Psoas muscle (tissue), 7 donors: ENCODE measurements at regions not wholly inside any gene's neighbourhood (a gene's known extent, or its start where the extent isn't known, plus 50 kb on each side); places are given as distances from the start of the nearest gene placed in this dataset.
"Not testable (repeated sequence)": the region's sequence is repeated elsewhere in the genome, so short reads cannot be mapped to it uniquely, and the experiment has no call there.

Experiments used
- ATAC-seq, 4 donors: fragments of 200-7000 bp; cut with Tn5 transposase; one replicate each; pipeline ENCODE4 v1.9.1; 2020; ENCODE audit warnings: moderate library complexity in 3 of 4, mild to moderate bottlenecking in 2 of 4
- DNase-seq, 2 donors: peaks; one replicate each; pipeline ENCODE4 v3.0.0-alpha.2; 2020
- H3K27ac ChIP-seq: fragments of 200-600 bp; one replicate; pipeline ENCODE4 v1.8.0; 2022
- H3K27me3 ChIP-seq, 3 donors: fragments of 200-600 bp in 1 of 3; one replicate each; pipeline versions ENCODE4 v1.6.1 to v1.8.0; 2013 to 2022; ENCODE audit warnings: low read length in 2 of 3, mild to moderate bottlenecking in 2 of 3, moderate library complexity in 1 of 3; ENCODE audit not compliant: insufficient read depth in 3 of 3
- H3K36me3 ChIP-seq, 2 donors: fragments of 200-600 bp in 1 of 2; one replicate each; pipeline versions ENCODE4 v1.6.1 to v1.8.0; 2013 to 2022; ENCODE audit warnings: low read depth in 1 of 2, mild to moderate bottlenecking in 1 of 2, moderate library complexity in 1 of 2; ENCODE audit not compliant: insufficient read depth in 1 of 2
- H3K4me1 ChIP-seq: fragments of 200-600 bp; one replicate; pipeline ENCODE4 v1.8.0; 2022
- H3K4me3 ChIP-seq: fragments of 200-600 bp; one replicate; pipeline ENCODE4 v1.8.0; 2022; ENCODE audit warnings: mild to moderate bottlenecking
- H3K9me3 ChIP-seq: fragments of 200-600 bp; one replicate; pipeline ENCODE4 v1.8.0; 2022
- WGBS, 3 donors: extraction: QIAGEN DNeasy Blood & Tissue Kit; methylation state at CpG; one replicate each; pipeline versions ENCODE4 v1.1.6 to v1.1.7; 2013; 5-methylcytosine and 5-hydroxymethylcytosine counted together
- intact Hi-C, 2 donors: fragments of 100-400 bp; cut with DNase I; formaldehyde crosslinking; loops; one replicate each; pipeline versions ENCODE4 v1.11.0 to v1.14.2; 2022
- TF ChIP-seq, protein P1 (sequence below): fragments of 200-600 bp; IDR thresholded peaks from one replicate; pipeline ENCODE4 v1.8.0; 2022; ENCODE audit warnings: antibody characterized with exemption
- donor health status: healthy with polysubstance abuse.
- donor health status: DM: no; HTN: no; CAD: no; lungs with moderate emphysema.
- donor health status: Bipolar disorder and iron deficiency.
- donor health status: healthy.
- donor health status: DM: yes; HTN: yes; CAD: no.
- donor health status: DM: no; HTN: no; CAD: no.
- donor health status: DM: yes; HTN: yes; CAD: no.

GRCh38 chr18:22285361-22286140, 116.2 kb downstream of the GATA6 start:
- WGBS, 3 donors = 43 to 58% (median 52%) methylated on average over 3 of the region's 3 CpGs

GRCh38 chr18:22284581-22285360, 115.4 kb downstream of the GATA6 start:
- TF ChIP-seq, protein P1, sequence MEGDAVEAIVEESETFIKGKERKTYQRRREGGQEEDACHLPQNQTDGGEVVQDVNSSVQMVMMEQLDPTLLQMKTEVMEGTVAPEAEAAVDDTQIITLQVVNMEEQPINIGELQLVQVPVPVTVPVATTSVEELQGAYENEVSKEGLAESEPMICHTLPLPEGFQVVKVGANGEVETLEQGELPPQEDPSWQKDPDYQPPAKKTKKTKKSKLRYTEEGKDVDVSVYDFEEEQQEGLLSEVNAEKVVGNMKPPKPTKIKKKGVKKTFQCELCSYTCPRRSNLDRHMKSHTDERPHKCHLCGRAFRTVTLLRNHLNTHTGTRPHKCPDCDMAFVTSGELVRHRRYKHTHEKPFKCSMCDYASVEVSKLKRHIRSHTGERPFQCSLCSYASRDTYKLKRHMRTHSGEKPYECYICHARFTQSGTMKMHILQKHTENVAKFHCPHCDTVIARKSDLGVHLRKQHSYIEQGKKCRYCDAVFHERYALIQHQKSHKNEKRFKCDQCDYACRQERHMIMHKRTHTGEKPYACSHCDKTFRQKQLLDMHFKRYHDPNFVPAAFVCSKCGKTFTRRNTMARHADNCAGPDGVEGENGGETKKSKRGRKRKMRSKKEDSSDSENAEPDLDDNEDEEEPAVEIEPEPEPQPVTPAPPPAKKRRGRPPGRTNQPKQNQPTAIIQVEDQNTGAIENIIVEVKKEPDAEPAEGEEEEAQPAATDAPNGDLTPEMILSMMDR = no peak
- DNase-seq (no peak), ATAC-seq (no peak)
- intact Hi-C loops = loop anchor here in 1 of 2 donors (5.0 kb wide), 1 partner anchor 32 kb away; no protein-coding TSS in a partner anchor
- H3K4me3 ChIP-seq = no peak overlapping the region
- H3K4me1 ChIP-seq = no peaks in the 10 kb centered on the region
- no peak overlapping the region for H3K27ac ChIP-seq
- peaks cover 9% of the 10 kb centered on the region for H3K9me3 ChIP-seq
- no peaks in the 10 kb centered on the region for H3K27me3 ChIP-seq
- 52 to 57% (median 54%) methylated on average over 3 of the region's 3 CpGs for WGBS, 3 donors
- H3K36me3 ChIP-seq = no peaks in the 10 kb centered on the region

More at GRCh38 chr18:22285361-22286140, 116.2 kb downstream of the GATA6 start:
- no peak overlapping the region for H3K27ac ChIP-seq
- H3K27me3 ChIP-seq = no peaks in the 10 kb centered on the region
- H3K4me1 ChIP-seq = no peaks in the 10 kb centered on the region
- peaks cover 9% of the 10 kb centered on the region for H3K9me3 ChIP-seq
- intact Hi-C loops = loop anchor here in 1 of 2 donors (5.0 kb wide), 1 partner anchor 33 kb away; no protein-coding TSS in a partner anchor
- ATAC-seq = no peak
- H3K36me3 ChIP-seq = no peaks in the 10 kb centered on the region
- TF ChIP-seq, protein P1 = no peak
- no peak overlapping the region for H3K4me3 ChIP-seq
- no peak for DNase-seq

- H3K36me3 ChIP-seq, intact Hi-C loops, H3K27me3 ChIP-seq, H3K9me3 ChIP-seq, DNase-seq, H3K27ac ChIP-seq, ATAC-seq, H3K4me1 ChIP-seq, H3K4me3 ChIP-seq: not testable (repeated sequence)
- 89 to 93% (median 92%) methylated on average over 4 of the region's 4 CpGs for WGBS, 3 donors
These were observed 114.5 kb downstream of the GATA6 start for GRCh38 chr18:22283855-22284254.

DNA sequence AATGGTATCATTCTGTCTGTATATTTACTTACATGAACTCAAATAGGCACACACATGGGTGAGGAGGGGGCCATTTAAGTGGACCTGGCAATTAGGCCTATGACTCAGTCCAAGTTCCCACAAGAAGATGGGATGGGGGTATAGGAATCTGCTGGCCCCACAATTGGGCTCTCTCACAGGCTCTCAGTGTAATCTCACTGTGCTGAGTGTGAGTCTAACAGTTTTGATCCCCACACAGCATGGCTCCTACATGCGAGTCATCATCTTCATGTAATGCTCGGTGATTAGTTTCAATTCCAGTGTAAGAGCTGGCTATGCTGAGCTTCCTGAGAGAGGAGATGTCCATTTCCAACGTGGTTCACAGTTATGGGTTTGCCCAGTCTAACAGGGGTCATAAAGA, 114.0 kb downstream of the GATA6 start:
- Histone ChIP-seq H3K4me3 (no peak overlapping the region), H3K27ac (no peak overlapping the region), H3K36me3 (no peaks in the 10 kb centered on the region), H3K27me3 (no peaks in the 10 kb centered on the region), H3K9me3 (peaks cover 6% of the 10 kb centered on the region), H3K4me1 (no peaks in the 10 kb centered on the region)
- 66 to 78% (median 67%) methylated on average over 3 of the region's 3 CpGs for WGBS, 3 donors
- TF ChIP-seq, protein P1 = no peak
- intact Hi-C loops = no loop called here
- no peak for ATAC-seq
- no peak for DNase-seq

- H3K36me3 ChIP-seq = no peaks in the 10 kb centered on the region
- peaks cover 3% of the 10 kb centered on the region for H3K9me3 ChIP-seq
- DNase-seq = no peak
- no peak overlapping the region for H3K4me3 ChIP-seq
- intact Hi-C loops = no loop called here
- TF ChIP-seq, protein P1 = no peak
- no peaks in the 10 kb centered on the region for H3K27me3 ChIP-seq
- no peak overlapping the region for H3K27ac ChIP-seq
- no peaks in the 10 kb centered on the region for H3K4me1 ChIP-seq
- ATAC-seq = no peak
These were observed 113.7 kb downstream of the GATA6 start for GRCh38 chr18:22283116-22283395.
